Naive thymus-derived CD4-positive, alpha-beta T cell (primary cell): ENCODE measurements at regions not wholly inside any gene's neighbourhood (a gene's known extent, or its start where the extent isn't known, plus 50 kb on each side); places are given as distances from the start of the nearest gene placed in this dataset.
"Not testable (repeated sequence)": the region's sequence is repeated elsewhere in the genome, so short reads cannot be mapped to it uniquely, and the experiment has no call there.

Experiments
- ATAC-seq: fragments of 150-1000 bp; cut with Tn5 transposase; 2 replicates; pipeline ENCODE4 v1.10.0; 2021; ENCODE audit warnings: mild to moderate bottlenecking, moderate library complexity
- CTCF ChIA-PET: fragments of 350-600 bp; sonication (Branson Sonifier 250); formaldehyde crosslinking; loops from one replicate; lab custom pipeline; 2021; ENCODE audit warnings: antibody characterized with exemption; lab: Charles Lee
- POLR2A ChIA-PET: fragments of 350-600 bp; sonication (Branson Sonifier 250); formaldehyde crosslinking; loops from one replicate; lab custom pipeline; 2021; ENCODE audit warnings: antibody characterized with exemption, inconsistent platforms; lab: Charles Lee
- DNase-seq, 9 donors: peaks; one replicate each; pipeline versions ENCODE4 v3.0.0 to v3.0.0-alpha.2; 2020 to 2022; ENCODE audit warnings: mixed read lengths in 1 of 9
- H3K27ac ChIP-seq: one replicate; pipeline ENCODE4 v1.7.0; 2013; ENCODE audit warnings: mild to moderate bottlenecking, low read depth, low read length, moderate library complexity
- H3K27me3 ChIP-seq, 2 donors: one replicate each; pipeline ENCODE4 v1.7.0; 2013; ENCODE audit warnings: low read length in 2 of 2, mild to moderate bottlenecking in 2 of 2, moderate library complexity in 2 of 2; ENCODE audit not compliant: control insufficient read depth in 2 of 2, insufficient read depth in 2 of 2
- H3K36me3 ChIP-seq, 3 experiments: 1 replicate in 2 of 3; 2 replicates in 1 of 3; pipeline ENCODE4 v1.7.0; 2013; ENCODE audit warnings: low read length in 3 of 3, mild to moderate bottlenecking in 3 of 3, moderate library complexity in 1 of 3; ENCODE audit not compliant: insufficient read depth in 3 of 3, control insufficient read depth in 2 of 3
- H3K4me1 ChIP-seq, 2 donors: one replicate each; pipeline ENCODE4 v1.7.0; 2013; ENCODE audit warnings: low read length in 2 of 2, mild to moderate bottlenecking in 2 of 2, moderate library complexity in 1 of 2; ENCODE audit not compliant: control insufficient read depth in 2 of 2, insufficient read depth in 2 of 2
- H3K4me3 ChIP-seq: 2 replicates; pipeline ENCODE4 v1.7.0; 2013; ENCODE audit warnings: mild to moderate bottlenecking, low read length
- H3K9me3 ChIP-seq, 3 experiments: 1 replicate in 2 of 3; 2 replicates in 1 of 3; pipeline ENCODE4 v1.7.0; 2013; ENCODE audit warnings: low read length in 3 of 3; ENCODE audit not compliant: control insufficient read depth in 2 of 3
- H3K27ac Mint-ChIP-seq, 9 donors: one replicate each; pipeline ENCODE4 v1.8.0; 2020 to 2022; ENCODE audit warnings: mixed read lengths in 9 of 9, mild to moderate bottlenecking in 8 of 9, moderate library complexity in 5 of 9, inconsistent platforms in 2 of 9
- H3K27me3 Mint-ChIP-seq, 5 donors: one replicate each; pipeline ENCODE4 v1.8.0; 2021 to 2022; ENCODE audit warnings: mixed read lengths in 5 of 5, mild to moderate bottlenecking in 1 of 5
- H3K36me3 Mint-ChIP-seq, 5 donors: one replicate each; pipeline ENCODE4 v1.8.0; 2020 to 2022; ENCODE audit warnings: mixed read lengths in 5 of 5, mild to moderate bottlenecking in 3 of 5, inconsistent platforms in 1 of 5
- H3K4me1 Mint-ChIP-seq, 7 donors: one replicate each; pipeline ENCODE4 v1.8.0; 2020 to 2022; ENCODE audit warnings: mixed read lengths in 7 of 7, mild to moderate bottlenecking in 3 of 7, inconsistent platforms in 1 of 7
- H3K4me3 Mint-ChIP-seq, 10 donors: one replicate each; pipeline ENCODE4 v1.8.0; 2020 to 2022; ENCODE audit warnings: mild to moderate bottlenecking in 10 of 10, mixed read lengths in 10 of 10, moderate library complexity in 6 of 10, inconsistent platforms in 2 of 10
- H3K9me3 Mint-ChIP-seq, 11 donors: one replicate each; pipeline ENCODE4 v1.8.0; 2020 to 2022; ENCODE audit warnings: mixed read lengths in 11 of 11, mild to moderate bottlenecking in 4 of 11, inconsistent platforms in 1 of 11, moderate library complexity in 1 of 11
- intact Hi-C, 2 donors: fragments of 100-400 bp; cut with micrococcal nuclease; formaldehyde crosslinking; loops; one replicate each; pipeline ENCODE4 v1.15.1; 2023

DNA sequence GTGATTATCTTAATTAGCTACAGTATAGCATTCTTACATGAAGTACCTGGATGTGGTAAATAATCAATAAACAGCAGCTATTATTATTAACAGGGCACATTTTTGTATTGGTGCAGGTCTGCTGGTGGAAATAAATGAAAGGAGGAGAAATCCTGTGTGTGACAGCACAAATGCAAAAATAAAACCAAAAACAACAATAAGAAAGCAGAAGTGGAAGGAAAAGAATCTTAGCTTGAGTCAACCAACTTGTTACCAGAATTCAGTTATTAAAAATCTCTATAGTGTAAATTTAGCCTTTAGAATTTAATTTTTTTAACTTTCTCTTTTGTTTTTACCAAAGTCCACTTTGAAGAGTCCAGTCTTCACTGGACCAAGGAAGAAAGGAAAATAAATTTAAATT, 63.1 kb upstream of the LSM6 start:
- intact Hi-C loops, result no loop called here
- Mint-ChIP-seq H3K36me3 (peaks cover 0 to 4% (median 0%) of the 10 kb centered on the region in 5 donors), H3K27me3 (peaks cover 14 to 37% (median 19%) of the 10 kb centered on the region in 5 donors), H3K9me3 (peaks cover 0 to 5% (median 0%) of the 10 kb centered on the region in 11 donors), H3K4me1 (peaks cover 0 to 6% (median 0%) of the 10 kb centered on the region in 7 donors), H3K4me3 (no peak overlapping the region), H3K27ac (no peak overlapping the region)
- DNase-seq (no peak), ATAC-seq (no peak)
- ChIA-PET CTCF (no interaction called here), POLR2A (no interaction called here)
- no peaks in the 10 kb centered on the region for H3K9me3 ChIP-seq
- H3K27me3 ChIP-seq, result no peaks in the 10 kb centered on the region
- H3K4me3 ChIP-seq, result no peak overlapping the region
- H3K36me3 ChIP-seq, result no peaks in the 10 kb centered on the region
- H3K4me1 ChIP-seq, result no peaks in the 10 kb centered on the region
- no peak overlapping the region for H3K27ac ChIP-seq

DNA sequence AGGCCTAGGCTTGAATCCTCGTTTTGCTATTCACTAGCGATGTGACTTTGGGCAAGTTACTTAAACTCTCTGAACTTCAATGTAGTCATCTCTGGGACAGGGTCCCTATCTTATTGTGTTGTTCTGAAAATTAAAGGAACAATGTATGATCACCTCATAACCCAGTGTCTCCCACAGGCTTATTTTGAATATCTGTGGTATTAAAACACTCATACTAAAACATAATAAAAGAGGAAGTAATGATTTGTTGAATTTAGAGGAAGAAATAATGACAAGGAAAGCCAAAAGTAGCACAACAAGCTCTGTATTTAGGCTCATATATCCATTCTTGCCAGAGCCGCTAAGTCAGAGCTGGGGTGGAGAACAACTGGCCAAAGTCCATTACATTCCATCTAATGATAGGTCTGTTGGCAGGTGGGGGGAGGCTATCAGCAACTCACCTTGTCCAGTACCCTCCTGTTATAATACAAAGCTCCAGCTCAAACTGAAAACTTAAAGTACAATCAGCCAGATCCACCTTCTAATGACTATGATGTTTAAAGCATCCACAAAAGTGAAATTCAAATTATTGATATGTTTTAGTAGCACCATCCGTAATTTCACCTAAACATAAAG, 64.5 kb upstream of the LSM6 start:
- ATAC-seq (peak; percentile 43), DNase-seq (no peak)
- H3K9me3 Mint-ChIP-seq, result peaks cover 0 to 2% (median 0%) of the 10 kb centered on the region in 11 donors
- intact Hi-C loops, result no loop called here
- ChIA-PET CTCF (no interaction called here), POLR2A (no interaction called here)
- H3K27ac Mint-ChIP-seq, result no peak overlapping the region
- peaks cover 0 to 4% (median 0%) of the 10 kb centered on the region in 5 donors for H3K36me3 Mint-ChIP-seq
- H3K4me1 Mint-ChIP-seq, result peaks cover 0 to 6% (median 0%) of the 10 kb centered on the region in 7 donors
- H3K36me3 ChIP-seq, result no peaks in the 10 kb centered on the region
- H3K4me3 Mint-ChIP-seq, result no peak overlapping the region
- no peak overlapping the region for H3K4me3 ChIP-seq
- no peak overlapping the region for H3K27ac ChIP-seq
- H3K9me3 ChIP-seq, result no peaks in the 10 kb centered on the region
- no peaks in the 10 kb centered on the region for H3K4me1 ChIP-seq
- peaks cover 10 to 25% (median 11%) of the 10 kb centered on the region in 5 donors for H3K27me3 Mint-ChIP-seq
- no peaks in the 10 kb centered on the region for H3K27me3 ChIP-seq

DNA sequence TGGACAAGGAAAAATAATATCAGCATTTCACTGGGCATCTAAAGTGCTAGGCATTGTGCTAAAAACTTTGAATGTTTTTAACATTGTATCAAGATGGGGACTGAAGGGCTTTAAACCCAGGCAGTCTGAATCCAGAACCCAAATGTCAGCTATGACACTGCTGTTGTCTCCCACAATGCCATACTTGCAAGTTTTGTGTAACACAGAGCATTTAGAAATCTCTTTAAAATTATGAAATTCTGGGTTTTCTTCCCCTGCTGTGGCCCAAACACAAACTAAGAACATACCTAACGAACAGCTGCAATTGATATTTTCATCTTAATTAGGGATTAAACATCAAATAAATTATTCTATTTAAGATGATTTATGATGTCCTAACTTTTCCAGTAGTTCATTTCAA, 66.8 kb upstream of the LSM6 start:
- H3K4me3 Mint-ChIP-seq, result no peak overlapping the region
- no peak overlapping the region for H3K27ac Mint-ChIP-seq
- intact Hi-C loops, result no loop called here
- Histone ChIP-seq H3K4me3 (no peak overlapping the region), H3K27me3 (no peaks in the 10 kb centered on the region), H3K4me1 (no peaks in the 10 kb centered on the region), H3K27ac (no peak overlapping the region), H3K9me3 (no peaks in the 10 kb centered on the region), H3K36me3 (no peaks in the 10 kb centered on the region)
- H3K9me3 Mint-ChIP-seq, result no peaks in the 10 kb centered on the region
- no peak for DNase-seq
- H3K4me1 Mint-ChIP-seq, result peaks cover 0 to 6% (median 0%) of the 10 kb centered on the region in 7 donors
- ChIA-PET POLR2A (no interaction called here), CTCF (no interaction called here)
- no peak for ATAC-seq
- H3K36me3 Mint-ChIP-seq, result no peaks in the 10 kb centered on the region
- H3K27me3 Mint-ChIP-seq, result peaks cover 8 to 17% (median 11%) of the 10 kb centered on the region in 5 donors

- no peaks in the 10 kb centered on the region for H3K36me3 Mint-ChIP-seq
- DNase-seq (no peak), ATAC-seq (no peak)
- H3K4me3 Mint-ChIP-seq, result no peak overlapping the region
- peaks cover 4 to 10% (median 7%) of the 10 kb centered on the region in 5 donors for H3K27me3 Mint-ChIP-seq
- Histone ChIP-seq H3K9me3 (no peaks in the 10 kb centered on the region), H3K4me1 (no peaks in the 10 kb centered on the region), H3K27ac (no peak overlapping the region), H3K36me3 (no peaks in the 10 kb centered on the region), H3K27me3 (no peaks in the 10 kb centered on the region), H3K4me3 (no peak overlapping the region)
- ChIA-PET CTCF (no interaction called here), POLR2A (no interaction called here)
- peaks cover 0 to 6% (median 0%) of the 10 kb centered on the region in 7 donors for H3K4me1 Mint-ChIP-seq
- H3K9me3 Mint-ChIP-seq, result no peaks in the 10 kb centered on the region
- intact Hi-C loops, result no loop called here
- H3K27ac Mint-ChIP-seq, result no peak overlapping the region
These were observed 67.8 kb upstream of the LSM6 start for GRCh38 chr4:146107587-146108240.

GRCh38 chr4:146105464-146105863, 70.1 kb upstream of the LSM6 start:
- H3K36me3 ChIP-seq, result no peaks in the 10 kb centered on the region
- H3K9me3 ChIP-seq, result no peaks in the 10 kb centered on the region
- Mint-ChIP-seq H3K4me3 (no peak overlapping the region), H3K36me3 (no peaks in the 10 kb centered on the region), H3K27me3 (peaks cover 3 to 23% (median 11%) of the 10 kb centered on the region in 5 donors), H3K4me1 (peaks cover 0 to 4% (median 0%) of the 10 kb centered on the region in 7 donors), H3K27ac (no peak overlapping the region), H3K9me3 (no peaks in the 10 kb centered on the region)
- no peak overlapping the region for H3K4me3 ChIP-seq
- H3K27me3 ChIP-seq, result no peaks in the 10 kb centered on the region
- no peak overlapping the region for H3K27ac ChIP-seq
- peak; percentile 64 for ATAC-seq
- POLR2A ChIA-PET, result no interaction called here
- no peak for DNase-seq
- intact Hi-C loops, result no loop called here
- CTCF ChIA-PET, result no interaction called here
- H3K4me1 ChIP-seq, result no peaks in the 10 kb centered on the region

DNA sequence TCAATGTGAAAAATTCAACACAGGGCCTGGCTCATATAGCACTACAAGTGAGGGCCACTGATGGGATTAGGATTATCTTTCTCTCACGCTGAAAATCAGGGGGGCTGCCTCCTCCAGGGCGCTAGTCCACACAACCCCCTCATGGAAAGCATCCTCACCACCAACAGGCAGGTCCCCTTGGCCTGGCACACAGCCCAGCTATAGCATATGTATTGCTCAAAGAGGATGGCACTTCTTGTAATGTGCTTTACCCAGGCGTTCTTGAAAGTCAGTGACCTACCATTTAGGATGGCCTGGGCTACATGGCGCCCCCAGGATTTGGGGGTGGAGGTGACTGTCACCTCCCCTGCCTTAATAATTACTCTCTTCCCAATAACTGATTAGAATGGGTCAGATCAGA, 71.0 kb upstream of the LSM6 start:
- Mint-ChIP-seq H3K4me3 (no peak overlapping the region), H3K27ac (no peak overlapping the region), H3K9me3 (no peaks in the 10 kb centered on the region), H3K27me3 (peaks cover 3 to 18% (median 11%) of the 10 kb centered on the region in 5 donors), H3K4me1 (peaks cover 0 to 4% (median 0%) of the 10 kb centered on the region in 7 donors), H3K36me3 (no peaks in the 10 kb centered on the region)
- no peak overlapping the region for H3K27ac ChIP-seq
- ATAC-seq (no peak), DNase-seq (no peak)
- no peaks in the 10 kb centered on the region for H3K27me3 ChIP-seq
- no peaks in the 10 kb centered on the region for H3K36me3 ChIP-seq
- ChIA-PET POLR2A (no interaction called here), CTCF (no interaction called here)
- H3K9me3 ChIP-seq, result no peaks in the 10 kb centered on the region
- intact Hi-C loops, result no loop called here
- no peaks in the 10 kb centered on the region for H3K4me1 ChIP-seq
- no peak overlapping the region for H3K4me3 ChIP-seq

- H3K4me1 Mint-ChIP-seq, H3K27ac ChIP-seq, H3K9me3 Mint-ChIP-seq, H3K36me3 Mint-ChIP-seq, CTCF ChIA-PET, H3K4me3 ChIP-seq, H3K27ac Mint-ChIP-seq, intact Hi-C loops, H3K9me3 ChIP-seq, H3K4me1 ChIP-seq, H3K4me3 Mint-ChIP-seq, DNase-seq, H3K36me3 ChIP-seq, POLR2A ChIA-PET, ATAC-seq, H3K27me3 ChIP-seq: not testable (repeated sequence)
- peaks cover 3 to 18% (median 9%) of the 10 kb centered on the region in 5 donors for H3K27me3 Mint-ChIP-seq
These were observed 71.5 kb upstream of the LSM6 start for GRCh38 chr4:146104052-146104451.
